SK-N-SH treated with all-trans-retinoic acid at 6 μM for 48 hours (cell line): ENCODE measurements at regions not wholly inside any gene's neighbourhood (a gene's known extent, or its start where the extent isn't known, plus 50 kb on each side); places are given as distances from the start of the nearest gene placed in this dataset.

ENCODE experiments used
- ATAC-seq: fragments of 200-7000 bp; cut with Tn5 transposase; 3 replicates; pipeline ENCODE4 v1.9.1; 2020; ENCODE audit warnings: mild to moderate bottlenecking, moderate library complexity
- ARNTL ChIP-seq: fragments of 450-650 bp; formaldehyde crosslinking; IDR thresholded peaks from 2 replicates; pipeline ENCODE4 v1.5.0; 2020; ENCODE audit warnings: low read depth, mild to moderate bottlenecking, moderate library complexity, borderline replicate concordance
- BACH2 ChIP-seq: fragments of 250-450 bp; sonication (Bioruptor Pico); IDR thresholded peaks from 2 replicates; pipeline ENCODE4 v1.9.0; 2021; ENCODE audit warnings: mild to moderate bottlenecking, borderline replicate concordance
- CREB5 ChIP-seq: fragments of 250-450 bp; sonication (Bioruptor Pico); IDR thresholded peaks from 2 replicates; pipeline ENCODE4 v1.5.1; 2020; ENCODE audit warnings: low read depth, mild to moderate bottlenecking, moderate library complexity
- CSDC2 ChIP-seq: fragments of 250-450 bp; sonication (Bioruptor Pico); IDR thresholded peaks from 2 replicates; pipeline ENCODE4 v1.5.0; 2020; ENCODE audit warnings: mild to moderate bottlenecking, moderate library complexity
- ESRRG ChIP-seq: fragments of 250-450 bp; sonication (Bioruptor Pico); IDR thresholded peaks from 2 replicates; pipeline ENCODE4 v1.6.1; 2021; ENCODE audit warnings: mild to moderate bottlenecking
- GLIS3 ChIP-seq: fragments of 250-450 bp; sonication (Bioruptor Pico); IDR thresholded peaks from 2 replicates; pipeline ENCODE4 v1.5.0; 2020; ENCODE audit warnings: mild to moderate bottlenecking, moderate library complexity
- ISL1 ChIP-seq: fragments of 250-450 bp; sonication (Bioruptor Pico); IDR thresholded peaks from 2 replicates; pipeline ENCODE4 v2.1.2; 2022; ENCODE audit warnings: mild to moderate bottlenecking, moderate library complexity
- OSR1 ChIP-seq: fragments of 250-450 bp; sonication (Bioruptor Pico); IDR thresholded peaks from 2 replicates; pipeline ENCODE4 v1.8.0; 2022; ENCODE audit warnings: moderate library complexity, mild to moderate bottlenecking, inconsistent platforms
- PATZ1 ChIP-seq: fragments of 250-450 bp; sonication (Bioruptor Pico); IDR thresholded peaks from 2 replicates; pipeline ENCODE4 v1.8.0; 2020; ENCODE audit warnings: mild to moderate bottlenecking, moderate library complexity, borderline replicate concordance
- POU6F1 ChIP-seq: fragments of 250-450 bp; sonication (Bioruptor Pico); IDR thresholded peaks from 2 replicates; pipeline ENCODE4 v1.8.0; 2021; ENCODE audit warnings: low read depth, mild to moderate bottlenecking, moderate library complexity, borderline replicate concordance
- RARB ChIP-seq: fragments of 250-450 bp; sonication (Bioruptor Pico); IDR thresholded peaks from 2 replicates; pipeline ENCODE4 v1.8.0; 2021; ENCODE audit warnings: mild to moderate bottlenecking, moderate library complexity
- SNAI2 ChIP-seq: fragments of 250-450 bp; sonication (Bioruptor Pico); IDR thresholded peaks from 2 replicates; pipeline ENCODE4 v1.5.0; 2020; ENCODE audit warnings: mild to moderate bottlenecking, moderate library complexity
- TCF4 ChIP-seq: fragments of 250-450 bp; sonication (Bioruptor Pico); IDR thresholded peaks from 2 replicates; pipeline ENCODE4 v1.8.0; 2021; ENCODE audit warnings: mild to moderate bottlenecking, moderate library complexity, borderline replicate concordance
- TOX ChIP-seq: fragments of 250-450 bp; sonication (Bioruptor Pico); IDR thresholded peaks from 2 replicates; pipeline ENCODE4 v1.8.0; 2021; ENCODE audit warnings: mild to moderate bottlenecking, moderate library complexity, borderline replicate concordance
- TSHZ2 ChIP-seq: fragments of 250-450 bp; sonication (Bioruptor Pico); IDR thresholded peaks from 2 replicates; pipeline ENCODE4 v1.5.0; 2020; ENCODE audit warnings: mild to moderate bottlenecking, moderate library complexity
- ZC3H10 ChIP-seq: fragments of 250-450 bp; sonication (Bioruptor Pico); IDR thresholded peaks from 2 replicates; pipeline ENCODE4 v1.5.1; 2021; ENCODE audit warnings: mild to moderate bottlenecking, moderate library complexity
- ZFP3 ChIP-seq: fragments of 250-450 bp; sonication (Bioruptor Pico); IDR thresholded peaks from 2 replicates; pipeline ENCODE4 v1.5.0; 2020; ENCODE audit warnings: mild to moderate bottlenecking, moderate library complexity
- ZNF565 ChIP-seq: fragments of 450-650 bp; formaldehyde crosslinking; conservative IDR thresholded peaks from 2 replicates; pipeline ENCODE4 v1.5.0; 2020; ENCODE audit warnings: low read depth, mild to moderate bottlenecking, moderate library complexity
- ZNF70 ChIP-seq: fragments of 450-650 bp; formaldehyde crosslinking; IDR thresholded peaks from 2 replicates; pipeline ENCODE4 v1.5.0; 2020; ENCODE audit warnings: mild to moderate bottlenecking, moderate library complexity
- ZNF8 ChIP-seq: fragments of 450-650 bp; formaldehyde crosslinking; IDR thresholded peaks from 2 replicates; pipeline ENCODE4 v1.5.0; 2020; ENCODE audit warnings: mild to moderate bottlenecking, moderate library complexity
- TF ChIP-seq, protein P1 (sequence below): fragments of 250-450 bp; sonication (Bioruptor Pico); IDR thresholded peaks from 2 replicates; pipeline ENCODE4 v1.5.1; 2021; ENCODE audit warnings: mild to moderate bottlenecking, moderate library complexity

DNA sequence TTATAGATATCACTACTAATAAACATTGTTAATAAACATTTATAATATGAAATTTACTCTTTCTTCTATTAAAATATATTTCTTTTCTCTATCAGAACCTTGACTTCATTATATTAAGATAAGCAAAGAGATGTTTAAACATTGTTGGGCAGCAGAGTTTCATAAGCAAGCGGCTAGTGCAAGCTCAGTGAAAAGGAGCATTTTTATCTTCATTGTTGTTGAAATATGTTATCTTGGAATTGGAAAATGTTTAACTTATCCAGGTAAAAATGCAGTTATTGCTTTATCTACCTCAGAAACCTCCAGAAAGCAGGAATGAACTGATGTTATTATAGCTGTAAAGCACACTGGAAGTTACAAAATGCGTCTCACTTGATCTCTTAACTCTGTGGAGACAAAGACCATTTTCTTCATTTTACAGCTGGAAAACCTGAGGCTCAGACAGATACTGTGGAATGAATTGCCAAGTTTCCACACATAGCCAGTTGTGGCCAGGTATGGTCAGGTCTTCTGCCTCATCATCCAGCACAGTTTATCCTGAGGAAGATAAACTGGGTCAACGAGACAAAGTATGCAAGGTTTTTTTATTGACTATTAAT lies 934.6 kb upstream of the FAM98A start:
- ATAC-seq: no peak
- no peak for TF ChIP-seq GLIS3 (CRISPR knock-in tag)

- no peak for ATAC-seq
- TF ChIP-seq TSHZ2 (CRISPR knock-in tag) (no peak), OSR1 (no peak), RARB (no peak), TCF4 (CRISPR knock-in tag) (no peak), ESRRG (CRISPR knock-in tag) (no peak), ZFP3 (CRISPR knock-in tag) (no peak), PATZ1 (CRISPR knock-in tag) (no peak), CREB5 (CRISPR knock-in tag) (no peak), TOX (no peak), ZC3H10 (no peak), ZNF8 (no peak), ISL1 (no peak), CSDC2 (CRISPR knock-in tag) (no peak), ZNF565 (CRISPR knock-in tag) (no peak), POU6F1 (CRISPR knock-in tag) (no peak), SNAI2 (CRISPR knock-in tag) (no peak), GLIS3 (CRISPR knock-in tag) (no peak), ZNF70 (no peak)
- TF ChIP-seq, protein P1, sequence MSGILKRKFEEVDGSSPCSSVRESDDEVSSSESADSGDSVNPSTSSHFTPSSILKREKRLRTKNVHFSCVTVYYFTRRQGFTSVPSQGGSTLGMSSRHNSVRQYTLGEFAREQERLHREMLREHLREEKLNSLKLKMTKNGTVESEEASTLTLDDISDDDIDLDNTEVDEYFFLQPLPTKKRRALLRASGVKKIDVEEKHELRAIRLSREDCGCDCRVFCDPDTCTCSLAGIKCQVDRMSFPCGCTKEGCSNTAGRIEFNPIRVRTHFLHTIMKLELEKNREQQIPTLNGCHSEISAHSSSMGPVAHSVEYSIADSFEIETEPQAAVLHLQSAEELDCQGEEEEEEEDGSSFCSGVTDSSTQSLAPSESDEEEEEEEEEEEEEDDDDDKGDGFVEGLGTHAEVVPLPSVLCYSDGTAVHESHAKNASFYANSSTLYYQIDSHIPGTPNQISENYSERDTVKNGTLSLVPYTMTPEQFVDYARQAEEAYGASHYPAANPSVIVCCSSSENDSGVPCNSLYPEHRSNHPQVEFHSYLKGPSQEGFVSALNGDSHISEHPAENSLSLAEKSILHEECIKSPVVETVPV (CRISPR knock-in tag): no peak
- TF ChIP-seq, all 23 proteins: peak for 0
These were observed 930.9 kb upstream of the FAM98A start for GRCh38 chr2:34529965-34530364.

- TF ChIP-seq ARNTL (CRISPR knock-in tag): no peak
- TF ChIP-seq BACH2 (CRISPR knock-in tag): no peak
- no peak for ATAC-seq
These were observed 924.9 kb upstream of the FAM98A start for GRCh38 chr2:34523958-34524514.

GRCh38 chr2:34519659-34520058 lies 920.6 kb upstream of the FAM98A start:
- no peak for ATAC-seq
- no peak for TF ChIP-seq RARB
- no peak for TF ChIP-seq ZNF8
- TF ChIP-seq PATZ1 (CRISPR knock-in tag): no peak
- TF ChIP-seq SNAI2 (CRISPR knock-in tag): no peak
- TF ChIP-seq ZFP3 (CRISPR knock-in tag): no peak
- no peak for TF ChIP-seq ZNF565 (CRISPR knock-in tag)
- no peak for TF ChIP-seq BACH2 (CRISPR knock-in tag)
- TF ChIP-seq, protein P1 (CRISPR knock-in tag): no peak
- no peak for TF ChIP-seq CSDC2 (CRISPR knock-in tag)
- TF ChIP-seq ISL1: no peak
- no peak for TF ChIP-seq ZC3H10
- no peak for TF ChIP-seq ARNTL (CRISPR knock-in tag)
- no peak for TF ChIP-seq ZNF70
- TF ChIP-seq CREB5 (CRISPR knock-in tag): no peak
